H9 (cell line): ENCODE measurements at regions not wholly inside any gene's neighbourhood (a gene's known extent, or its start where the extent isn't known, plus 50 kb on each side); places are given as distances from the start of the nearest gene placed in this dataset.

ENCODE experiments used
- DNase-seq: peaks from one replicate; pipeline ENCODE4 v3.0.0-alpha.2; 2017
- H2AFZ ChIP-seq: one replicate; pipeline ENCODE4 v1.6.1; 2013; ENCODE audit warnings: mild to moderate bottlenecking, low read length, control low read depth, moderate library complexity
- H2AK5ac ChIP-seq: 2 replicates; pipeline ENCODE4 v1.6.1; 2013; ENCODE audit warnings: low read length, control low read depth, mixed read lengths; ENCODE audit not compliant: insufficient read length
- H2BK120ac ChIP-seq: one replicate; pipeline ENCODE4 v1.6.1; 2013; ENCODE audit warnings: low read depth, mild to moderate bottlenecking, low read length, control low read depth, inconsistent platforms; ENCODE audit not compliant: poor library complexity, severe bottlenecking
- H2BK12ac ChIP-seq: 2 replicates; pipeline ENCODE4 v1.6.1; 2013; ENCODE audit warnings: low read length, control low read depth, mixed read lengths, low read depth; ENCODE audit not compliant: insufficient read length
- H2BK15ac ChIP-seq: 2 replicates; pipeline ENCODE4 v1.6.1; 2013; ENCODE audit warnings: low read depth, low read length, control low read depth
- H2BK20ac ChIP-seq: one replicate; pipeline ENCODE4 v1.6.1; 2013; ENCODE audit warnings: low read depth, mild to moderate bottlenecking, low read length, control low read depth, inconsistent platforms; ENCODE audit not compliant: poor library complexity, severe bottlenecking
- H2BK5ac ChIP-seq: 2 replicates; pipeline ENCODE4 v1.6.1; 2013; ENCODE audit warnings: low read length, control low read depth, mixed read lengths; ENCODE audit not compliant: insufficient read length
- H3K14ac ChIP-seq: 2 replicates; pipeline ENCODE4 v1.6.1; 2013; ENCODE audit warnings: low read length, control low read depth; ENCODE audit not compliant: insufficient read depth
- H3K18ac ChIP-seq: 2 replicates; pipeline ENCODE4 v1.6.1; 2013; ENCODE audit warnings: low read depth, mild to moderate bottlenecking, mixed read lengths, low read length, control low read depth; ENCODE audit not compliant: insufficient read length
- H3K23ac ChIP-seq: 2 replicates; pipeline ENCODE4 v1.6.1; 2013; ENCODE audit warnings: low read length, control low read depth, mixed read lengths, low read depth; ENCODE audit not compliant: insufficient read length
- H3K23me2 ChIP-seq: 2 replicates; pipeline ENCODE4 v1.6.1; 2013; ENCODE audit warnings: low read depth, mild to moderate bottlenecking, mixed read lengths, low read length, control low read depth; ENCODE audit not compliant: insufficient read length, poor library complexity, severe bottlenecking
- H3K27ac ChIP-seq: 2 replicates; pipeline ENCODE4 v1.5.1; 2013; ENCODE audit warnings: low read length, control low read depth, mixed read lengths, low read depth; ENCODE audit not compliant: insufficient read length
- H3K27me3 ChIP-seq: 2 replicates; pipeline ENCODE4 v1.6.1; 2013; ENCODE audit warnings: low read length, control low read depth, inconsistent platforms; ENCODE audit not compliant: insufficient read depth
- H3K4ac ChIP-seq: 2 replicates; pipeline ENCODE4 v1.6.1; 2013; ENCODE audit warnings: low read depth, mild to moderate bottlenecking, control low read depth, inconsistent platforms, low read length, moderate library complexity
- H3K4me1 ChIP-seq: 2 replicates; pipeline ENCODE4 v1.6.1; 2013; ENCODE audit warnings: low read length, control low read depth, inconsistent platforms; ENCODE audit not compliant: insufficient read depth
- H3K4me2 ChIP-seq: 2 replicates; pipeline ENCODE4 v1.6.1; 2013; ENCODE audit warnings: low read length, control low read depth, mixed read lengths; ENCODE audit not compliant: insufficient read length, insufficient read depth
- H3K56ac ChIP-seq: 2 replicates; pipeline ENCODE4 v1.6.1; 2013; ENCODE audit warnings: low read depth, mild to moderate bottlenecking, mixed read lengths, low read length, control low read depth; ENCODE audit not compliant: insufficient read length
- H3K79me1 ChIP-seq: 2 replicates; pipeline ENCODE4 v1.6.1; 2013; ENCODE audit warnings: low read depth, mild to moderate bottlenecking, moderate library complexity, low read length, control low read depth, inconsistent platforms; ENCODE audit not compliant: insufficient read depth, poor library complexity, severe bottlenecking
- H3K79me2 ChIP-seq: 2 replicates; pipeline ENCODE4 v1.6.1; 2013; ENCODE audit warnings: low read length, control low read depth, inconsistent platforms; ENCODE audit not compliant: insufficient read depth
- H3K9ac ChIP-seq: 2 replicates; pipeline ENCODE4 v1.6.1; 2013; ENCODE audit warnings: low read length, control low read depth, mixed read lengths; ENCODE audit not compliant: insufficient read length; ENCODE audit errors: extremely low read depth
- H3K9me3 ChIP-seq: one replicate; pipeline ENCODE4 v1.6.1; 2013; ENCODE audit warnings: low read depth, low read length, inconsistent platforms; ENCODE audit not compliant: control insufficient read depth
- H3T11ph ChIP-seq: one replicate; pipeline ENCODE4 v1.6.1; 2013; ENCODE audit warnings: mild to moderate bottlenecking, low read length, control low read depth, inconsistent platforms
- H4K20me1 ChIP-seq: one replicate; pipeline ENCODE4 v1.6.1; 2013; ENCODE audit not compliant: control insufficient read depth, insufficient read length, insufficient read depth
- H4K5ac ChIP-seq: 2 replicates; pipeline ENCODE4 v1.6.1; 2013; ENCODE audit warnings: low read depth, mild to moderate bottlenecking, mixed read lengths, low read length, control low read depth; ENCODE audit not compliant: insufficient read length
- H4K8ac ChIP-seq: replicated peaks from 2 replicates; pipeline ENCODE4 v1.6.1; 2013; ENCODE audit warnings: low read length, control low read depth, mixed read lengths, low read depth; ENCODE audit not compliant: insufficient read length
- H4K91ac ChIP-seq: 2 replicates; pipeline ENCODE4 v1.6.1; 2013; ENCODE audit warnings: low read depth, mild to moderate bottlenecking, moderate library complexity, mixed read lengths, low read length, control low read depth; ENCODE audit not compliant: insufficient read length
- H3K27ac Mint-ChIP-seq, 3 experiments: 2 replicates in 2 of 3; 3 replicates in 1 of 3; pipeline ENCODE4 v1.8.0; 2020 to 2021; ENCODE audit warnings: mixed read lengths in 3 of 3, mild to moderate bottlenecking in 1 of 3, moderate library complexity in 1 of 3
- H3K27me3 Mint-ChIP-seq: 2 replicates; pipeline ENCODE4 v1.8.0; 2021; ENCODE audit warnings: low read depth, mild to moderate bottlenecking, moderate library complexity, mixed read lengths
- H3K36me3 Mint-ChIP-seq, 3 experiments: 2 replicates in 2 of 3; 3 replicates in 1 of 3; pipeline ENCODE4 v1.8.0; 2020 to 2021; ENCODE audit warnings: low read depth in 3 of 3, mixed read lengths in 3 of 3; ENCODE audit not compliant: insufficient read depth in 1 of 3
- H3K4me1 Mint-ChIP-seq, 2 experiments: 2 replicates each; pipeline ENCODE4 v1.8.0; 2020; ENCODE audit warnings: mixed read lengths in 2 of 2
- H3K4me3 Mint-ChIP-seq, 2 experiments: 2 replicates in 1 of 2; 3 replicates in 1 of 2; pipeline ENCODE4 v1.8.0; 2020 to 2021; ENCODE audit warnings: mild to moderate bottlenecking in 2 of 2, mixed read lengths in 2 of 2, moderate library complexity in 1 of 2
- H3K9me3 Mint-ChIP-seq, 2 experiments: 2 replicates in 1 of 2; 3 replicates in 1 of 2; pipeline ENCODE4 v1.8.0; 2020; ENCODE audit warnings: mild to moderate bottlenecking in 2 of 2, mixed read lengths in 2 of 2, moderate library complexity in 1 of 2
- TF ChIP-seq, protein P1 (sequence below): fragments of 200-600 bp; sonication (generic); conservative IDR thresholded peaks from 3 replicates; pipeline ENCODE4 v1.8.0; 2021; ENCODE audit warnings: antibody characterized with exemption, mild to moderate bottlenecking

DNA sequence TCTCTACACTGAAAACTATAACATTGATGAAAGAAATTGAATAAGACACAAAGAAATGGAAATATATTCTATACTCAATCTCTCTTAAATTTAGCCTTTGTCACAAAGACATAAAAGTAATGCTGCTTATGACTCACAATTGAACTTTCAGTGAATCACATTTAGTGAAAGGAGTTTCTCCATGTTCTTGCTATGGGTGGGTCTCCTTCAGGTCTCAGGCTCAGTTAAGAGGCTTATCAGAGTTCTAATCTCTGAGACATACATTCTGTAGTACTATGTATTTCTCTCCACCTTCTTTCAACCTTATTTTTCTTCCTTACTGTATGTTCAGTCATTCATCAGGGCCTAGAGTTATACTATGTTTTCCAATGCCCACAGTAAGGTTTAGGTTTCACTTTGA is 220.9 kb downstream of the DTHD1 start:
- Histone ChIP-seq H2AFZ (no peak overlapping the region), H3K27ac (no peak overlapping the region), H2BK12ac (no peak overlapping the region), H3T11ph (no peak overlapping the region), H3K4me1 (no peaks in the 10 kb centered on the region), H3K4me2 (no peak overlapping the region), H3K56ac (no peak overlapping the region), H4K20me1 (no peaks in the 10 kb centered on the region), H2AK5ac (no peak overlapping the region), H2BK20ac (no peak overlapping the region), H3K9me3 (no peaks in the 10 kb centered on the region), H4K91ac (no peak overlapping the region), H3K14ac (no peak overlapping the region), H3K23ac (no peak overlapping the region), H2BK5ac (no peak overlapping the region), H3K23me2 (no peaks in the 10 kb centered on the region), H3K27me3 (no peaks in the 10 kb centered on the region), H3K9ac (no peak overlapping the region), H4K8ac (no peak overlapping the region), H2BK120ac (no peak overlapping the region), H3K79me2 (no peaks in the 10 kb centered on the region), H4K5ac (no peak overlapping the region), H3K79me1 (no peaks in the 10 kb centered on the region), H2BK15ac (no peak overlapping the region), H3K18ac (no peak overlapping the region), H3K4ac (no peak overlapping the region)
- TF ChIP-seq, protein P1, sequence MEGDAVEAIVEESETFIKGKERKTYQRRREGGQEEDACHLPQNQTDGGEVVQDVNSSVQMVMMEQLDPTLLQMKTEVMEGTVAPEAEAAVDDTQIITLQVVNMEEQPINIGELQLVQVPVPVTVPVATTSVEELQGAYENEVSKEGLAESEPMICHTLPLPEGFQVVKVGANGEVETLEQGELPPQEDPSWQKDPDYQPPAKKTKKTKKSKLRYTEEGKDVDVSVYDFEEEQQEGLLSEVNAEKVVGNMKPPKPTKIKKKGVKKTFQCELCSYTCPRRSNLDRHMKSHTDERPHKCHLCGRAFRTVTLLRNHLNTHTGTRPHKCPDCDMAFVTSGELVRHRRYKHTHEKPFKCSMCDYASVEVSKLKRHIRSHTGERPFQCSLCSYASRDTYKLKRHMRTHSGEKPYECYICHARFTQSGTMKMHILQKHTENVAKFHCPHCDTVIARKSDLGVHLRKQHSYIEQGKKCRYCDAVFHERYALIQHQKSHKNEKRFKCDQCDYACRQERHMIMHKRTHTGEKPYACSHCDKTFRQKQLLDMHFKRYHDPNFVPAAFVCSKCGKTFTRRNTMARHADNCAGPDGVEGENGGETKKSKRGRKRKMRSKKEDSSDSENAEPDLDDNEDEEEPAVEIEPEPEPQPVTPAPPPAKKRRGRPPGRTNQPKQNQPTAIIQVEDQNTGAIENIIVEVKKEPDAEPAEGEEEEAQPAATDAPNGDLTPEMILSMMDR, result no peak
- Mint-ChIP-seq H3K27me3 (no peaks in the 10 kb centered on the region), H3K27ac (no peak overlapping the region), H3K4me3 (no peak overlapping the region), H3K9me3 (no peaks in the 10 kb centered on the region), H3K4me1 (no peaks in the 10 kb centered on the region), H3K36me3 (no peaks in the 10 kb centered on the region)
- DNase-seq, result no peak
